D341Med (cell line): ENCODE measurements at regions not wholly inside any gene's neighbourhood (a gene's known extent, or its start where the extent isn't known, plus 50 kb on each side); places are given as distances from the start of the nearest gene placed in this dataset.
"Not testable (repeated sequence)": the region's sequence is repeated elsewhere in the genome, so short reads cannot be mapped to it uniquely, and the experiment has no call there.

Experiments used
- DNase-seq: peaks from one replicate; pipeline ENCODE4 v3.0.0; 2012; ENCODE audit warnings: low spot score

DNA sequence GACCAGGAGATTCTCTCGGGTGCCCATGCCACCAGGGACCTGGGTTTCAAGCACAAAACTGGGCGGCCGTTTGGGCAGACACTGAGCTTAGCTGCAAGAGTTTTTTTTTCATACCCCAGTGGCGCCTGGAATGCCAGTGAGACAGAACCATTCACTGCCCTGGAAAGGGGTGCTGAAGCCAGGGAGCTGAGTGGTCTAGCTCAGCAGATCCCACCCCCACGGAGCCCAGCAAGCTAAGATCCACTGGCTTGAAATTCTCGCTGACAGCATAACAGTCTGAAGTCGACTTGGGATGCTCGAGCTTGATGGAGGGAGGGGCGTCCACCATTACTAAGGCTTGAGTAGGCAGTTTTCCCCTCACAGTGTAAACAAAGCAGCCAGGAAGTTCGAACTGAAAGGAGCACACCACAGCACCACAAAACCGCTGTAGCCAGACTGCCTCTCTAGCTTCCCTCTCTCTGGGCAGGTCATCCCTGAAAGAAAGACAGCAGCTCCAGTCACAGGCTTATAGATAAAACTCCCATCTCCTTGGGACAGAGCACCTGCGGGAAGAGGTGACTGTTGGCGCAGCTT, 157.7 kb downstream of the GIPC2 start:
- not testable (repeated sequence) for DNase-seq

DNA sequence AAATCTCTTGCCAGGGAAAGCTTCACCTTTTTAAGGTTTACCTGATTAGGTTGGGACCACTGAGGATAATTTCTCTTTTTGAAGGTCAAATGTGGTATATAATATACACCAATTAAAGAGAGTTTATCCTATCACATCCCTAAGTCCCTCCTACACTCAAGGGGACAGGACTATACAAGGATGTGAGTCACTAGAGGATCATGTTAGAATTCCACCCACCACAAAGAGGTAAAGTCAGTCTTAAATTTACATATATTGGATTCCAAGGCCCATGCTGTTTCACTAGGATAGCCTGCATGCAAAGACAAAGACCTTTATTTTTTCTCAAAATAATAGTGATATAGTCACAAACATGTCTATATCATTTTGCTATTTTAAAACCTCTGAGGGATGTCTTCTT, 164.4 kb downstream of the GIPC2 start:
- no peak for DNase-seq

DNA sequence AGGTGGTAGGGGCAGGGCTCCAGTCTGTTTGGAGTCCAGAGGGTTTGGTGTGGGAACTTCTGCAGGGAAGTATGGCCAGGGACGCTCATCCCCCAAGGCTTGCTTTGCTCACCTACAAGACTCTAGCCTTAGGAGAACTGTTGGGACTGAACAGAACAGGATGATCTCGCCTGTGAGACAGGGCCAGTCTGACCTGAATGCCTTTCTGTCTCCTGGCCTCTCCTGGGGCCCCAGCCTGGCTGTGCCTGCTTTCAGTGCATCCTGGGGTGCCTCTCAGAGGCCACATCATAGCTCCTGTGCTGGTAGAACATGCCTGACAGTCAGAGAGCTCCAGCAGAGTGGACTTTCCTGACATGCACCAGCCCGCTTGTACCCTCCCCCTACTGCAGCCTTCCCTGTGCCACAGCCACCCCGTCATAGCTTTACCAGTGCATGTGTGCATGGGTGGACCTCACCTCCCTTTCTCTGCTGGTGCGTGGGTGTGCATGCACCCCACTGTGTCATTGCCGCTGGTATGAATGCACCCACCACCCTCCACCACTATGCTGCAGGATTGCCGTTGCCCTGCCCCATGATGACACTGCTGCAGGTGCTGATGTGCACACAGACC, 165.8 kb downstream of the GIPC2 start:
- DNase-seq, result no peak

DNA sequence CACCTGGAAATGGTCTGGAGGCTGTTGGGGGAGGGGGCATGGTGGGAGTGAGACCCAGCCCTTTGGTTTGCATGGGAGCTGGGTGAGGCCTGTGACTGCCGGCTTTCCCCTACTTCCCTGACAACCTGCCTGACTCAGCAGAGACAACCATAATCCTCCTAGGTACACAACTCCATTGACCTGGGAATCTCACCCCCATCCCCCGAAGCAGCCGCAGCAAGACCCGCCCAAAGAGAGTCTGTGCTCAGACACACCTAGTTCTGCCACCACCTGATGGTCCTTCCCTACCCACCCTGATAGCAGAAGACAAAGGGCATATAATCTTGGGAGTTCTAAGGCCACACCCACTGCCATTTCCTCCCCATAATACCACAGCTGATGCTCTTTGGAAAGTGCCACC, 168.6 kb downstream of the GIPC2 start:
- no peak for DNase-seq

DNA sequence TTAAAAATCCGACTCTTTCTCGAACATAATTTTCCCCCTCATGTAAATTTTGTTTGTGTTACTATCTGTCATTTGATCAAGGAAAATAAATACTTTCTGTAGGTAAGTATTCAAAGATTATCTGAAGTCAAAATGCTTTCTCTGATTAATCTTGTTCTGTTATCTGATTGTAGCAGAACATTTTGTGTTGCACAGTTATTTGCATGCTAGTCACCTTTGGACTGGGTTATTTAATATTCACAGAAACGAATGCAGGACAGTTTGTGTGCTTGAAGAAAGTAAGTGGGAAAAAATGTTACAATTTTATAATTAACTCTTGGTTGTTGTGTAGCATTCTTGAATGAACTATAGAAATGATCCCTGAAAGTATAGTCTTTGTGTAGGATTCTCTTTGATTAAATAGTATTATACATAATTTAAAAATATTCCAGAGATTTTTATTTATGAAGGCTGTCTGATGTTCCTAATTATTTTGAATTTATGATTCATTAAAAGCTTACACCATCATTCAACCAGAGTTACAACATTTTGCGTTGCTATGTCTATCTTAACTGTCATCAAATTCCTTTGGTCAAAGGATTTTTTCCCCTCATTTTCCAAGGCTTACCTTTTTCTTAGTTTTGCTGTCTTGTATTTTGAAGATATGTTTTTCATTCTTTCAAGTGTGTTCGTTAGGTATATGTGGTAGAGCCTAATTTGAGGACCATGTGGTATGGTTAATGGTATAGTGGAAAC, 176.6 kb downstream of the GIPC2 start:
- no peak for DNase-seq

DNA sequence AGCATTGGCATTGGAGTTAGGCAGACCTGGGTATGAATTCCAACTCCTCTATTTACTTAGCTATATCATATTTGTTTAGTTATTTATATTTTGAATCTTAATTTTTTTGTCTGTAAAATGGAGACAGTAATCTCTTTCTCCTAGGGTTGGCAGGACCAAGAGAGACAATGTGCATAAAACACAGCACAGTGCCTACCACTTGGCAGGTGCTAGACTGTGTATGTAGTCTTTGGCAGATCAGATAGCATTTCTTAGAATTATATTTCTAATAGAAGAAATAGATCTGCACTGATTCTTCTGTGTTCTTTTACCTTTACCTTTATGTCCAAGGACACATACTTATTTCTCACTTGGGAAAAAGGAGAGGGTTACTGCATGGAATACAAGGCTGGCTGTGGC, 177.2 kb downstream of the GIPC2 start:
- DNase-seq, result no peak

DNA sequence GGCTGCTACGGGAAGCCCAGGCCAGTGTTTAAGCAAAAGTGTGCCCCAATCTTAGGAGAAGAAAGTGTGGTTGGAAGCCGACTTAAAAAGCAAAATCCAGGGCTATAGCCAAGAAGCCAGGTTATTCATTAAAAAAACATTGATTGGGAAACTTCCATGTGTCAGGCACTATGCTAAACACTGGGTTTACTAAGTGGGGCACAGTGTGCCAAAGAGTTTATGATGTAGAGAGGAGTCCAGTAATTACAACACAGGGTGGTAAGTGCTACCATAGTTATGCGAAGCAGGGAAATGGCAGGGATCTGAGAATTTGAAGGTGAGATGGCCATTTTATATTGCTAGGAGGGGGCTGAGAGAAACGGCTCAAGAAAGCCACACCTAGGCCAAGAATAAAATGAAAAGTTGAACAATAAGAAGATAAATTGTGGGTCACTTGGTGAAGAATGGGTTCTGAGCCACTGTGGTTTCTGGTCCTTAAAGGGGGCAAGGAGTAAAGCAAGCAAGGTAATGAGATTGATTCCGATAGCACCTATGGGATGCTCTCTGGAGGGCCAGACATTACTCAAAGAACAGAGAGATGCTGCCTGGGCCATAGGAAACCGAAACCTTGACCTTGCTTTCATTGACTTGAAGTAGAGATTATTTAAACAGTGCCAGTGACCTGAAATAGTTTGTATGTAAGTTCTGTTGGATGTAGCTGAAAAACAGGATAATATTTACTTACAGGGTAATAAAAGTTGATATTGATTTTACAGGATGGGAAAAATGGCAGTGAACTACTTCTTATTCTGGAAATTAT, 177.8 kb downstream of the GIPC2 start:
- DNase-seq, result no peak

DNA sequence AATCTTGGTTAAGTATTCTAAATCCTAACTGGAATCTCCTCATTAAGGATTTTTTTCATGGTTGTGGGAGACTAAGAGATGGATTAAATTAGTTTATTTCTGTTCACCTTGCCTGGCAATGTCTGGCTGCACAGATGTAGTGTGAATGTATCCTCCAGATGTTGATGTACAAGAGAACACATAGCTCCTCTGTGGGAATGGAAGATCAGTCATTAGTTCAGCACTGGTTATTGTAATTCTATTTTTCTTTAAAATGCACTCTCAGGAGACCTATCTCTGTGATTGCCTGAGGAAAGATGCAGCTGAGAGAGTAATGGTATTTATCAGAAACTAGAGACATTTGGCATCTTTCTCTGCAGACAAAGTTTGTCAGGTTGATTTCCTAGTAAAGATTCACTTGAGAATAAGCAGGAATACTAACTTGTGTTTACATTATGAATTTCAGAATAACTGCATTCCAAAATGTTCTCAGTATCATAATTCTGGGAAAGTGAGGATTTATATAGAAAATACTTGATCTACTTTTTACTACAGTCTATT, 178.6 kb downstream of the GIPC2 start:
- no peak for DNase-seq

DNA sequence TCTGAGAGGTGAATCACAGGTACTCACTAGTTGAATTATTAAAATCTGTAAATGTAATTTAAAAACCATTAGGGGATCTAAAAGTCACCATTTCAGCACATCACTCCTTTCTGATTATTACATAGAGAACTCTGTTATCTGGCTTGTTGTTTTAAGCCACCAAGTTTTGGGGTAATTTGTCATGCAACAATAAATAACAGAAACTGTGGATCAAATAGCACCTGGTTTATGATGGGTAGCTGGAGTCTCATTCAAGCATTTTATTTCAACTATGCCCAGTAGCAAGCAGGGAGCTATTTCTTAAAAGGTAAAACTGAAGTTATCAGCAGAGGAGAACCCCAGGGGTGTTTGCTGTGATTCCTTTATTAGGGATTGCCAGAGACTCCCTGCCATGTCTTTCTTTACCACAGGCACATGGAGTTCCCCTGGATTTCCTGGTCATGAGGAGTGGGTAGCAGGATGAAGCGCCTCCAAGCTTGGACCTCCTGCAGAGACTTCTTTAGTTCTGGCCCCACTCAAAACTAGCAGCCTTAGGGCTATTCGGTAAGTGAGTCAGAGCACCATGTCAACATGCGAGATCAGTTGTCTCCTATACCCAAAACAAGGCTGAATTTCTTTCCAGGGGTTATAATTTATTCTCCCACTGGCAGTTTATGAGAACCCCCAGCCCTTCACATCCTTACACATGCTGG, 179.2 kb downstream of the GIPC2 start:
- no peak for DNase-seq

DNA sequence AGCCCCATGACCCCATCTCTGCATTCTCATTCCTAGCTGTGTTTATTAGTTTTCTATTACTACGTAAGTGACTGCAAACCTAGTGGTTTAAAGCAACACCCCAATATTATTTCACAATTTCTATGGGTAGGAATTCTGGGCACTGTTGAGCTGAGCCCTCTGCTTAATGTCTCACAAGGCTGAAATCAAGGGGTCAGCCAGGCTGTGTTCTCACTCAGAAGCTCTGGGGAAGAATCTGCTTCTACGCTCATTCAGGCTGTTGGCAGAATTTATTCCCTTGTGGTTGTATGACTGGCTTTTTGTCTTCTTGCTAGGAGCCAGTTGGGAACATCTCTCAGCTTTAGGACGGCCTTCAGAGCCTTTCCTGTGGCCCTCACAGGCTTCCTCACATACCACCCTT, 181.0 kb downstream of the GIPC2 start:
- no peak for DNase-seq

DNA sequence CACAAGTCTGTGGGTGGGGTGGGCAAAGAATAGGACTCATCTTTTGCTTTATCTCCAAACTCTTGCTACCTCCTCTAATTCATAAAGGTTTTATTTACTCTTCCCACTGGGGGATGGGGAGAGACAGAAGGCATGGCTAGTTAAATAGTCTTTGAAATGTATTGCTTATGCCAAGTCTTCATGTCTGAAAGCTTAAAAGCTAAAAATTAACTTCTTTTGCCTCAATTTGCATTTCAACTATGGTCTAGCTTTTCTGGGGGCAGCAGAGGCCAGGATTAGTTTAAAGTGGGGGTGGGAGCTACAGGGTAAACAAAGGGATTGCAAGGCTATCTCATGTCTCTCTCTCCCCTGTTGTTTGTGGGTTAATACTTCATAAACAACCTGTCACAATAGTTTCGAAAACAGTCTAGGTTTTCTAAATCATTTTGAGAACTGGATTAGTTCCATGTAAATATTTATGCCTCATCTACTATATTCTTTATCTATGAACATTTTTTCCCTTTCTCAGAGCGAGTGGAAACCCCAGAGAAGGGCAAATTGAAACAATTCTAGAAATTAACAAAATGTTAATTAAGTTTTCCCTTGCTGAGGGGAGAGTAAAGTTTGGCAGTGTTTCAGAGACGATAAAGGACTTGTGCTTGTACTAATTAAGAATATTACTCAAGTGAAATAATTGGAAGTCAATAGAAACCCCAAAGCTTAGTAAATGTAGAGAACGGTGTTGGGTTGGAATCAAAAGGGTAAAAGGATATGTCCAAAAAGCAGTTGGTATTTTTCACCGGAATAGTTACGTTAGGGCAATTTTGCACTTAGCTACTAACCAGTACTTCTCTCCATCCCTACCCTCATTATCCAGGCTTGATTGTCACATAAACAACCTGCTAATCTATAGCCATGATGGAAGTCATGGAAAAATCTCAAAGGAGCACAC, 182.2 kb downstream of the GIPC2 start:
- no peak for DNase-seq

DNA sequence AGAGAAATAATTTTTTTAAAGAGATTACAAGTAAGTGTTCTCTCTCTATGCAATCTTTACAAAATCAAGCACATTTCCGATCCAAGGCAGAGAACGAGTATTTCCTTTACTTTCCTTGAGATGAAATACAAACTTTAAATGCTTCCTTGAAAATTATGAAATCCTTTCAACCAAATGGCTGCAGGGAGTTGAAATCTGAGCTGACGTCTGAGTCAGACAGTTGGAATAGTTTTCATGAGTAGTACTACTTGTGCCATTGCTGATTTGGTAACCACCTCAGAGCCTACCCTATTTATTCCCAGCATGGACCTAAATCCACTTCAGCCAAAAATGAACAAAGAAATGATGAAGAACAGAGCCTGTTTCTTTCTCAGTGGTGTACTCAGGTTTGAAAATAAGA, 183.6 kb downstream of the GIPC2 start:
- DNase-seq, result no peak

DNA sequence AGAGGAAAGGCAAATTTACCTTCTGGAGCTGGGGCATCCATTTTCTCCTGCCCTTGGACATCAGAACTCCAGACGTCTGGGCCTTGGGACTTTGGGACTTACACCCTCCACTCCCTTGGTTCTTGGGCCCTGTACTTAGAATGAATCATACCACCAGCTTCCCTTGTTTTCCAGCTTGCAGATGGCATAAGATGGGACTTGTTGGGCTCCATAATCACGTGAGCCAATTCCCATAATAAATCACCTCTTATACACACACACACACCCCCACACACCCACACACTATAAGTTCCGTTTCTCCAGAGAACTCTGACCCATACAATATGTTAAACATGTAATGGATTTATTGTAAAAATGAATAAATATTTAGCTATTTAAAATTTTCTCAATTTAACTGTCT, 185.7 kb downstream of the GIPC2 start:
- no peak for DNase-seq

DNA sequence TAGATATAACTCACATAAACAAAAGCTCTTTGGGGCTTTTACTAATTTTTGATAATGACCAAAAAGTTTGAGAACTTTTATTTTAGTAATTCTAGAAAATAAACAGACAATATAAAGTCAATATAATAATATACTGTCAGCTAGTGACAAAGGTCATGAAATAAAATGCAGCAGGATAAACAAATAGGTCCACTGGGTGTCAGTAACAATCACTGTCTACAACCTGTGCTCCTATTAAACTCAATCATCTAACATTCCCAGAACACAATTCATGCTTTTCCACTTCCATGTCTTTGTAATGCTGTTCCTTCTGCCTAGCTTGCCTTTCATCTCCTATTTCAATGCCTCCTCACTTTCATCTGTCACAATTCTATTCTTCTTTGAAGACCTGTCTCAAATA, 186.1 kb downstream of the GIPC2 start:
- no peak for DNase-seq

DNA sequence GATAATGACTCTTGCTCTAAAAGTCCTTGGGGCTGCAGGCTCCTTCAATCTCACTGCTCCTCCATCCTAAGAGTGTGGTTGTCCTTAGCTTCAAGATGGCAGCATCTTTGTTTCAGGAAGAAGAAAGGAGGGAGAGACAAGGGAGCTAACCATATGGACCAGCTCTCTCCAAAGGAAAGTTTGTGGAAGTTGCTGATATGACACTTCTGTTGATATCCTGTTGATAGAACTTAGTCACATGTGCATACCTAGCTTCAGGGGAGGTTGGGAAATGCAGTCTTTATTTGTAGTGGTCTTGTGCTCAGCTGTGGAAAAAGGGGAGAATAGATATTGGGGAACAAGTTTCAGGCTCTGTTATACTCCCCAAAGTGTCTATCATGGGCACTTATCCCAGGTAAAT, 186.9 kb downstream of the GIPC2 start:
- no peak for DNase-seq

DNA sequence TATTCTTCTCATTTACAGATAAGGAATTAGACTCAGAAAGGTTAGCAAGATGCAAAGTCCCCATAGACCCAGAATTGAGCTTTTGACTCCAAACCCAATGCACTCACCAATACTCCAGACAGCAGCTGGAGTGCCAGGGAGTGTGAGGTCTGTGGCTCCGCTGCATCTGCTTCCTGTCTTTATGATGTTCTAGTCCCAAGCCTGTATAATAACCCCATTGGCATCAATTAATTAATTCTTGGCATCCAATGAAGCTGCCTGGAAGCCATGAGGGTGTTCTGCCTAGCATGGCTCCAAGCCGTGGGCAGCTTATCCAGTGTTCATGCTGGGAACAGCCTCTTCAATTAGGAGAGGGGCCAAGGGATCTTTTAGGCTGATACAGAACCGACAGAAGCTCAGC, 188.7 kb downstream of the GIPC2 start:
- peak; percentile 65 for DNase-seq

DNA sequence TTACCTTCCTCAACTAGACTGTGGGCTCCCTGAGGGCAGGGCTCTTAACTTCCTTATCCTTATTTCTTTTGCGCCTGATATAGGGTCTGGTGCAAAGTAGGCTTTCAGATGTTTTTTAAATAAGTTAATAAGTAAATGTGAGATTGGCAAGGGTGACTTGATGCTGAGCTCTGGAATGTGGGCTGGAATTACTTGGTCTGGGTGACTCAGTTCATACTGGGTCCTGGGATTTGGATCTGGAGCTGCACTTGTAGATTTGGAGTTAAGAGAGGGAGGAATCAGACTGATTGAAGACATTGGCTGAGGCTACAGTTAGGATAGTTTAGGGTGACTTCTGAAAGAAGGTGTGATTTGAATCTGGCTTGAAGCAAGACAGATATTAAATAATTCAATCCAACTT, 190.9 kb downstream of the GIPC2 start:
- DNase-seq, result no peak

DNA sequence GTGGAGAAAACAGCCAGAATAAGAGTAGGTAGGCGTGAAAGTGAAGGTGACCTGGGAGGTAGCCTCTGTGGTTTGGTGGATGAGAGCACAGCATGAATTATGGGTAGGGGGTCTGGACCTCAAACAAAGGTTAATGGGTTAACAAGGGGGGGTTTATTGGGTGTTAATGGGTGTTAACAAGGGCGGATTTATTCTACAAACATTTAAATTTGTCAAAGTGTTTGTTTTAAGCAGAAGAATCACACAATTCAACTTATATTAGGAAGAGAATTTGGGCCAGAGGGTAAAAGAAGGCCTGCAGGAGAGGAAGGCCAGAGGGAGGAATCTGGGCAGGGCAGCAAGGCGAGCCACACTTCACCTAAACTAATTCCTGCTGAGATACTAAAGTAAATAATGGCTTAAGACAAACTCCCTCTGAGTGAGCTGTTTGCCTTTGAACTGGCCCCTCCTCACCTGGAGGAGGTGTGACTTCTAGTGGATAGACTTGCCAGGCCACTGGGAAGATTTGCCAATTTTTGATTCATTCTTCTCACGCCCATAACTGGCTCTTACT, 191.7 kb downstream of the GIPC2 start:
- DNase-seq, result no peak

DNA sequence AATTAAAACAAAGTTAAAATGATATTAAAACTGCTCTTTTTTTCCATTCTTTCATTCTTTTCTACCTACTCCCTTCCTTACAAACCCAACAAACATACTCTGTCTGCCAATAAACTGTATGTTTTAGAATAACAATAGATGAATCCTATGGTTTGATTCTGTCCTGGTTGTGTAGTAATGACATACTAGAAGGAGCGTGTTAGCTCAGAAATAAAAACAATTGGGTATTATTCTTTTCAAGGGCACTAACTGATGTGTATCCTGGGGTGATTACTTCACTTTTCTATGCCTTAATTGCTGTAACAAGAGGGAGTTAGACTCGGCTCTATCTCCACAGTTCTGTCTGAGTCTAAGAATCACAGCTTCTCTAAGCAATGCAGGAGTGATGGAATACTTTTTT, 194.4 kb downstream of the GIPC2 start:
- no peak for DNase-seq

DNA sequence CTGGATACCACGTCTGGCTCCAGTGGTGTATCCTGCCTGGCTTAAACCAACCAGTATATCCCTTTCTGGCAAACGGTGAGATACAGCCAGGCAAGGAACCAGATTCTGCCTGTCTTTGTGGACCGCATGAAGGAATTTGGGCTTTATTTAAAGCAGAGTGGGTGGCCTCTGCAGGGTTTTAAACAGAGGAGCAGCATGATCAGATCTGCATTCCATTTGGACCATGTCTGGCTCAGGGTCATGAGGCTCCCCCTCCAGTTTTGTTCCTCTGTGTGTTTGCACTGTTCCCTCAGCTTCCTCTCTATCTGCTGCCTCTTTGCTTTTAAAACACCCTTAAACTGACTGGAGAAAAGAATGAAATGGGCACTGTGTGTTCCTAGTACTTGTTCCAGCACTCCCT, 195.0 kb downstream of the GIPC2 start:
- DNase-seq, result no peak

DNA sequence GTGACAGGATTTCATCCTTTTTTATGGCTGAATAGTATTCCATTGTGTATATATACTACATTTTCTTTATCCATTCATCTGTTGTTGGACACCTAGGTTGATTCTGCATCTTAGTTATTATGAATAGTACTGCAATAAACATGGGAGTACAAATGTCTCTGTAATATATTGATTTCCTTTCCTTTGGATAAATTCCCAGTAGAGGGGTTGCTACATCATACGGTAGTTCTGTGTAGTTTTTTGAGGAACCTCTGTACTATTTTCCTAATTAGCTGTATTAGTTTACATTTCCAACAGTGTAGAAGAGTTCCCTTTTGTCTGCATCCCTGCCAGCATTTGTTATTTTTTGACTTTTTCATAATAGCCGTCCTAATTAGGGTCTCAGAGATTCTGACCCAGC, 201.3 kb downstream of the GIPC2 start:
- DNase-seq, result no peak
